ENCODE measurements at regions not wholly inside any gene's neighbourhood (a gene's known extent, or its start where the extent isn't known, plus 50 kb on each side); places are given as distances from the start of the nearest gene placed in this dataset.
"Not testable (repeated sequence)": the region's sequence is repeated elsewhere in the genome, so short reads cannot be mapped to it uniquely, and the experiment has no call there.

GRCh38 chr13:109326601-109327000, 459.8 kb downstream of the IRS2 start:
- DNase-seq (ENCODE audit: low spot score), result no peak

GRCh38 chr13:109323338-109323737, 463.0 kb downstream of the IRS2 start:
- no peak for DNase-seq (ENCODE audit: low spot score)

- no peak for DNase-seq (ENCODE audit: low spot score)
Observed at GRCh38 chr13:109318945-109319590, 467.3 kb downstream of the IRS2 start.

GRCh38 chr13:109315481-109315880, 470.9 kb downstream of the IRS2 start:
- DNase-seq (ENCODE audit: low spot score), result no peak

GRCh38 chr13:109314101-109314500, 472.3 kb downstream of the IRS2 start:
- no peak for DNase-seq (ENCODE audit: low spot score)

- DNase-seq (ENCODE audit: low spot score), result no peak
Observed at GRCh38 chr13:109312399-109312798, 474.0 kb downstream of the IRS2 start.

GRCh38 chr13:109311431-109311976, 474.9 kb downstream of the IRS2 start:
- DNase-seq (ENCODE audit: low spot score), result not testable (repeated sequence)

GRCh38 chr13:109309625-109310363, 476.6 kb downstream of the IRS2 start:
- no peak for DNase-seq (ENCODE audit: low spot score)

- no peak for DNase-seq (ENCODE audit: low spot score)
Observed at GRCh38 chr13:109307027-109307426, 479.4 kb downstream of the IRS2 start.

- DNase-seq (ENCODE audit: low spot score), result no peak
Observed at GRCh38 chr13:109301726-109302125, 484.7 kb downstream of the IRS2 start.

GRCh38 chr13:109301276-109301675, 485.1 kb downstream of the IRS2 start:
- DNase-seq (ENCODE audit: low spot score), result no peak

- DNase-seq (ENCODE audit: low spot score), result no peak
Observed at GRCh38 chr13:109297628-109298027, 488.8 kb downstream of the IRS2 start.

GRCh38 chr13:109293166-109293565, 493.2 kb downstream of the IRS2 start:
- DNase-seq (ENCODE audit: low spot score), result no peak

- no peak for DNase-seq (ENCODE audit: low spot score)
Observed at GRCh38 chr13:109288151-109288709, 498.2 kb downstream of the IRS2 start.

GRCh38 chr13:109287553-109287952, 498.8 kb downstream of the IRS2 start:
- DNase-seq (ENCODE audit: low spot score), result no peak

GRCh38 chr13:109285586-109285985, 500.8 kb downstream of the IRS2 start:
- DNase-seq (ENCODE audit: low spot score), result no peak

- DNase-seq (ENCODE audit: low spot score), result no peak
Observed at GRCh38 chr13:109281903-109282635, 504.3 kb downstream of the IRS2 start.

GRCh38 chr13:109281017-109281902, 505.1 kb downstream of the IRS2 start:
- no peak for DNase-seq (ENCODE audit: low spot score)

- no peak for DNase-seq (ENCODE audit: low spot score)
Observed at GRCh38 chr13:109276261-109276660, 510.1 kb downstream of the IRS2 start.

GRCh38 chr13:109275852-109276251, 510.5 kb downstream of the IRS2 start:
- no peak for DNase-seq (ENCODE audit: low spot score)

- no peak for DNase-seq (ENCODE audit: low spot score)
Observed at GRCh38 chr13:109275139-109275745, 511.1 kb downstream of the IRS2 start.

Measured in kidney capillary endothelial cell (primary cell).